NCI-H524 (cell line): ENCODE measurements at regions not wholly inside any gene's neighbourhood (a gene's known extent, or its start where the extent isn't known, plus 50 kb on each side); places are given as distances from the start of the nearest gene placed in this dataset.

Source experiments
- DNase-seq, 2 experiments: peaks; one replicate each; lab custom pipeline; 2025; lab: John Stamatoyannopoulos, UW

- DNase-seq, result no peak
Observed at GRCh38 chr20:39835130-39835842, 853.8 kb downstream of the MAFB start.

GRCh38 chr20:39830903-39831302 is 858.1 kb downstream of the MAFB start:
- no peak for DNase-seq

DNA sequence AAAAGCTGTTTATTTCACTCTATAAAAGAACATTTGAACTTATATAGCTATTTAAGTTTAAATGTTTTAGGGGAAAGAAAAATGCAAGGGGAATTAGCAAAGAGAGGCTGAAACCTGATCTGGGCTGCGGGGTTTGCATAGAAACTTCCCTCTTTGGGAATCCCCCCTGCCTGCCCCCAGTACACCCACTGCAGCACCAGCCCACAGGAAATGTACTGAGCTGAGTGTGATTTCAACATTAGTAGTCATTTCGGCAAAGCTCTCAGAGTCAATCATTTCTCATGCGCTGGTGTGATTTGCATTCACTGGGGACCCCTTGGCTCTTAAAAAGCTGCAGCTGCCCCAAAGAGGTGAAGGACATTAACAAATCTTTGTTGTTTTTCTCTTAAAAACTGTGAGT is 859.4 kb downstream of the MAFB start:
- DNase-seq, result no peak

GRCh38 chr20:39829256-39829655 is 859.8 kb downstream of the MAFB start:
- no peak for DNase-seq

- DNase-seq, result no peak
Observed at GRCh38 chr20:39825950-39826349, 863.1 kb downstream of the MAFB start.

DNA sequence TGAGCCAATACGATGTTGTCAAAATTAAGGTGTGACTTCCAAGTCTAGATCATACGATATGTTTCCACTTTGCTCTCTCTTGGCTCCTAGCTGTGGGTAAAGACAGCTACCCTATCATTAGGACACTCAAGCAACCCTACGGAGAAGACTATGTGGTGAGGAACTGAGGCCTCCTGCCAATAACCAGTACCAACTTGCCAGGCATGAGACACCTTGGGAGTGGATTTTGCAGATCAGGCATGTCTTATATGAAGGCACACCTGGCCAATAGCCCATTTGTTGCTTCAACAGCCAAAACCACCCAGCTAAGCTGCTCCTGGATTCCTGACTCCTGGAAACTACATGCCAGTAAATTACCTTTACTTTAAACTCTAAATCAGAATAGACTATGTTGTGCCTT is 863.4 kb downstream of the DHX35 start:
- no peak for DNase-seq

- no peak for DNase-seq
Observed at GRCh38 chr20:39823224-39823623, 861.1 kb downstream of the DHX35 start.

DNA sequence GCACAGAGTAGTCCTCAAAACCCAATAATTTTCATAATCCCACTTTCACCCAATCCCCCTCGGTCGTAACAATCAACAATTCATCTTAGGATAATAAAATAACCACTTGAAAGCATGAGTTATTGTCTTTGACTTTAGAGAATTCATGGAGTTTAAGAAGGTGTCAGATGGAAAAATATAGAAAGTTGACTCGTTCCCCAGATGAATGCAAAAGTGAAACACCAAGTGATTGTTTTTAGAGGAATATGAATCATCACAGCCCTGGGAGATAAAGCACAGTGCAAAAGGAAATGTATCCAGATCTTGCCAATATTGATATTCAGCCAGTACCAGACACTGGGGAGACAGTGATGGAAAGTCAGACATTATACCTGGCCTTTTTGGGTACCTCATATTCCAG is 860.5 kb downstream of the DHX35 start:
- DNase-seq, result no peak

DNA sequence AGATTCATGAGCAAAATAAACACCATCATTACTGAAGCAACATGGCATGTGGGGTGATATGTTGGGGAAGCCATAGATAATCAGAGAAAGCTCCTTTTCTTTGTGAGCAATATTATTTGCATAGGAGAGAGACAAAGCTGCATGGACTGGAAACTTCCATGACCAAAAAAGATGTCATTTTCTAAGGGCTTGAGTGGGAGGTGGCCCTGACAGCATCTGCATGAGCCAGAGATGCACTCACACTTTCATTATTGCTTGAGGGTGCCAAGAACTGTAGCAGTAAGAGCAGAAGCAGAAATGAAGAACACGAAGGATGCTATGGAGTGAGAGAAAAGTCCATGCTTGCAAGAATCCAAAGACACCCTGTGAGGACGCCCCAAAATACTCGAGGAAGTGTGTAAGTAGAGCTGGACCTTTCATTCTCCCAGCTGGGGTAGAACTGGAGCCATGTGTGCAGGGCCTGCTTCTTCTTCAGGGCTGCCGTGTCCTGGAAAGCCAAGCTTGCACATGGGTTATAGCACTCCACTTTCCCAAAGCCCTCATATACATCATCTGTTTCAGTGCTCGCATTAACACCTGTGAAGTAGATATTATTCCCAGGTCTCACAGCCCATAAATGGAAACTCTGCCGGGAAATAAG is 851.2 kb downstream of the DHX35 start:
- no peak for DNase-seq

DNA sequence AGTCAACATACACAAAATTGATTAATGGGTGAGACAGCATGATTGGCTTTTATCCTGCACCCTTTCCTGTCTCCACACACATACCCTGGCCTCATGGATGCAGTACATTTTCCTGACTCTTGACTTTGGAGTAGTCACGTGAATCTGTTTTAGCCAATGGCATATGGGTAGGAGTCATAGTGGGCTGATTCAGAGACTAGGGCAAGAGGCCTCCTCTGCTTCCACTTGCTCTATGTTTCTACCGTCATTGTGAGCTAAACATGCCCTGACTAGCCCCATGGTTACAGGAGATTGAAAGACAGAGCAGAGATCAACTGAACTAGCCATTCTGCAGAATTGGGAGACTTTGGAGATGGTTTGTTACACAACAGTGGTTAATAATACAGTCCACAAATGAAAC is 850.0 kb downstream of the DHX35 start:
- DNase-seq, result no peak

- no peak for DNase-seq
Observed at GRCh38 chr20:39810309-39810708, 848.2 kb downstream of the DHX35 start.

- DNase-seq, result no peak
Observed at GRCh38 chr20:39808613-39809012, 846.5 kb downstream of the DHX35 start.

DNA sequence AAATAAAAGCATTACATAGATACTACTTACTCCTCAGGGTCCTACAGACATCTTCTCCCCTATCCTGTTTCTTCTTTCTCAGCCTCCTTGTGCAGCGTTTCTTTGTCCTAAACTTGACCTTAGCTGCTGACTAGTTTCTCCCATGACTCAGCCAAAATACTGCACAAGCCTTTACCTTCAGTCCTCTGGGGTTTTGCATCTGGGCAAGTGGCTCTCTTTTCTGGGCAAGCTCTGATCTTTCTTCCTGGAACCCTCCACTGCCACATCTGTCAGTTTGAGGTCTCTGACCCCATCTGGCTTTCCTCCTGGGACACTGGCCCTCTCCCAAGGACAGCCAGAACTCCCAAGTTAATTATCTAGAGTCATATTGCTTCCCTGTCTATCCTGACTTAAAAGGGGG is 838.4 kb downstream of the DHX35 start:
- no peak for DNase-seq

- DNase-seq, result no peak
Observed at GRCh38 chr20:39800111-39800510, 838.0 kb downstream of the DHX35 start.

GRCh38 chr20:39799366-39799965 is 837.3 kb downstream of the DHX35 start:
- no peak for DNase-seq

DNA sequence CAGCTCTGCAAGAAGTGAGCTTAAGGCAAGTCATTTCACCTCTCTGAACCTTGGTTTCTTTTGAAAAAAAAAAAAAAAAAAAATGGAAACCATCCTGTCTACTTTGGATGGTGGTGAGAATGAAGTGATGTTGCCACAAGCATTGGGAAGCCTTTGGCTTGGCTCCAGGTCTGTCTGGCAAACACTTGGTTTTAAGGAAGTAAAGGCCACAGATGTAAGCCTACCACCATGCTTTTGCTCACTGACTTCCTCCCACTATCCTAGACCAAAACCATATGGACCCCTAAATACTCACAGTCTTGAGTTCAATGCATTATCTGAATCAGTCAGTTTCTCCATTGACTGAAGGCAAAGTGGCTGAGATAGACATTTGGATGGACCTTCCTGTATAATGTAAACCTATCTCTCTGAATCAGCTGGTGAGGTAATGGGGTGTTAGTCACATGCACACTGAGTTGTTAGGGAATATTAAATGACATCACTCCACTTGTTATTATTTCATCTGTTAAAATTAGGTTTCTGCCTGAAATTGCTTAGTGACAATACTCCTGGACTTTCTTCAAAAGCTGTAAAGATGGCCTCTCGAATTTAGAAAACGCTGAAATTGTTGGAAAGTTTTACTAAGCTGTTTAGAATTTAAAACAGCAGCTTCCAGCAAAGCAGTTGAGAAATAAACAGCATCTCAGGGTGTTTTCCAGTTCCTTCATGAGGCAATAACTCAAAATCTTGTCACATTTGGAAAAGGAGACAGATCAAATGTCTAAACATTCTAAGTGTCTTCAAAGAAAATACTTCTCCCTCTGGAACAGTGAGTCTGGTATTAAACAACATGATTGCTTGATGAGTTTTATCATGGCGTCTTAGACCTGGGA is 833.5 kb downstream of the DHX35 start:
- no peak for DNase-seq

- DNase-seq, result no peak
Observed at GRCh38 chr20:39792334-39792733, 830.2 kb downstream of the DHX35 start.

DNA sequence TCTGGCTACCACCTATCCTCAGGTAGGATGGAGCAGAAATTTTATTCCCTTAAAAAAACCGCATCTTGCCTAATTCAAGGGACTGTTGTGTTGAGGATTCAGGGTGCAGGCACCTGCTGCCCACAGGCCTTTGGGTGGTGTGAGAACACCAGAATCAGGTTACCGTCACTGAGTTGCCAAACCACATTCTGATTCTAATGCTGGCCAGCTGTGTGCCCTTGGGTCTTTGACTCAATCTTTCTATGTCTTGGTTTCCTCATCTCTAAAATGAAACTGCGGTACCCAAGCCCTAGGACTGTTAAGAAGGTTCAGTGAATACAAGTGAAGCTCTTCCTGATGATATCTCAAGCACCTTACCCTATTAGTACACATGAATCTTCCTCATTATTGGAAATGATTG is 827.3 kb downstream of the DHX35 start:
- DNase-seq, result no peak

DNA sequence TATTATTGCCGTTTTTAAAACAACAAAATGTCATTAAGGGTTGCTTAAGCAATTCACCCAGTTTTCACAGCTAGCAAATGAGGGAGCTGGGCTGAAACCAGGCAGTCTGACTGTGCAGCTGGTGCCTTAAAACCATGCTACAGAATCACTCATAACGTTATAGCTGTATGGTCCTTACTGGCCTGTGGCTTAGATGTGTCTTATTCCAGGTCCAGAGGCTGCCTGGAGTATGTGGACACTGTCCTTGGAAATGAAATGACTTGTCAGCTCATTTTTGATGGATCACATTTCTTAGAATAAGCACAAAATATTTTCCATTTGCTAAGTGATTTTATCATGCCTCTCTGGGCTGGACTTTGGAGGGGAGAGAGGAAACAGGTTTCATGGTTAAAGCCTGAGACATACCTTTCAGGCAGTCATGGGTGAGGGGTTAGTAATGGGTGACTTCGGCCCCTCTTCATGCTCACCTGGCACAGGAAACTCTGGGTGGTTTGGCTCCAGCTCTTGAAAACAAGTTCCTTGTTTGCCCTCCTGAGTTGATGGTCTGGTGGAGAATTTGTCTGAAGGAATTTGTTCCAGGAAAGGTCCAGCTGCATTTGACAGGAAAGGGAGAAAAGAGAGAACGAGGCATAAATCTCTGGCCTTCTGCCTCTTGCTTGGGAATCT is 823.2 kb downstream of the DHX35 start:
- DNase-seq, result no peak

- no peak for DNase-seq
Observed at GRCh38 chr20:39784693-39785092, 822.5 kb downstream of the DHX35 start.

- no peak for DNase-seq
Observed at GRCh38 chr20:39778847-39779604, 816.9 kb downstream of the DHX35 start.
